ENCODE measurements at regions not wholly inside any gene's neighbourhood (a gene's known extent, or its start where the extent isn't known, plus 50 kb on each side); places are given as distances from the start of the nearest gene placed in this dataset.
A peak's percentile ranks its signal among the peaks of the same experiment; 100 is the strongest.
"Not testable (repeated sequence)": the region's sequence is repeated elsewhere in the genome, so short reads cannot be mapped to it uniquely, and the experiment has no call there.

GRCh38 chr6:132207991-132208390, 193.3 kb downstream of the MOXD1 start:
- in situ Hi-C loops (cut with HindIII; ENCODE audit: low pct_unique_long_range_greater_than_20kb, low sequenced_read_pairs), result no loop called here
- no peak for DNase-seq (ENCODE audit: low read depth, low spot score)

GRCh38 chr6:132205946-132206345, 195.3 kb downstream of the MOXD1 start:
- in situ Hi-C loops (cut with HindIII; ENCODE audit: low pct_unique_long_range_greater_than_20kb, low sequenced_read_pairs), result no loop called here

GRCh38 chr6:132204591-132204990, 196.7 kb downstream of the MOXD1 start:
- no peak for DNase-seq (ENCODE audit: low read depth, low spot score)
- in situ Hi-C loops (cut with HindIII; ENCODE audit: low pct_unique_long_range_greater_than_20kb, low sequenced_read_pairs), result no loop called here

More at GRCh38 chr6:132205946-132206345, 195.3 kb downstream of the MOXD1 start:
- DNase-seq (ENCODE audit: low read depth, low spot score), result no peak

GRCh38 chr6:132202574-132202973, 198.7 kb downstream of the MOXD1 start:
- in situ Hi-C loops (cut with HindIII; ENCODE audit: low pct_unique_long_range_greater_than_20kb, low sequenced_read_pairs), result no loop called here
- no peak for DNase-seq (ENCODE audit: low read depth, low spot score)

- DNase-seq (ENCODE audit: low read depth, low spot score), result no peak
- in situ Hi-C loops (cut with HindIII; ENCODE audit: low pct_unique_long_range_greater_than_20kb, low sequenced_read_pairs), result no loop called here
Observed at GRCh38 chr6:132199343-132199742, 201.9 kb downstream of the MOXD1 start.

GRCh38 chr6:132198896-132199295, 202.4 kb downstream of the MOXD1 start:
- DNase-seq (ENCODE audit: low read depth, low spot score), result no peak
- in situ Hi-C loops (cut with HindIII; ENCODE audit: low pct_unique_long_range_greater_than_20kb, low sequenced_read_pairs), result no loop called here

GRCh38 chr6:132198040-132198439, 203.2 kb downstream of the MOXD1 start:
- in situ Hi-C loops (cut with HindIII; ENCODE audit: low pct_unique_long_range_greater_than_20kb, low sequenced_read_pairs), result no loop called here
- DNase-seq (ENCODE audit: low read depth, low spot score), result no peak

- DNase-seq (ENCODE audit: low read depth, low spot score), result no peak
- in situ Hi-C loops (cut with HindIII; ENCODE audit: low pct_unique_long_range_greater_than_20kb, low sequenced_read_pairs), result no loop called here
Observed at GRCh38 chr6:132194529-132194928, 206.7 kb downstream of the MOXD1 start.

GRCh38 chr6:132192631-132193030, 208.6 kb downstream of the MOXD1 start:
- DNase-seq (ENCODE audit: low read depth, low spot score), result no peak
- in situ Hi-C loops (cut with HindIII; ENCODE audit: low pct_unique_long_range_greater_than_20kb, low sequenced_read_pairs), result no loop called here

- in situ Hi-C loops (cut with HindIII; ENCODE audit: low pct_unique_long_range_greater_than_20kb, low sequenced_read_pairs), result no loop called here
- DNase-seq (ENCODE audit: low read depth, low spot score), result peak; percentile 12
Observed at GRCh38 chr6:132190815-132191175, 210.5 kb downstream of the MOXD1 start.

GRCh38 chr6:132190097-132190814, 211.0 kb downstream of the MOXD1 start:
- DNase-seq (ENCODE audit: low read depth, low spot score), result peak; percentile 40
- in situ Hi-C loops (cut with HindIII; ENCODE audit: low pct_unique_long_range_greater_than_20kb, low sequenced_read_pairs), result no loop called here

- DNase-seq (ENCODE audit: low read depth, low spot score), result peak; percentile 39
- in situ Hi-C loops (cut with HindIII; ENCODE audit: low pct_unique_long_range_greater_than_20kb, low sequenced_read_pairs), result no loop called here
Observed at GRCh38 chr6:132188556-132189264, 212.6 kb downstream of the MOXD1 start.

GRCh38 chr6:132187816-132188215, 213.5 kb downstream of the MOXD1 start:
- DNase-seq (ENCODE audit: low read depth, low spot score), result no peak
- in situ Hi-C loops (cut with HindIII; ENCODE audit: low pct_unique_long_range_greater_than_20kb, low sequenced_read_pairs), result no loop called here

GRCh38 chr6:132184966-132185365, 216.3 kb downstream of the MOXD1 start:
- in situ Hi-C loops (cut with HindIII; ENCODE audit: low pct_unique_long_range_greater_than_20kb, low sequenced_read_pairs), result not testable (repeated sequence)

GRCh38 chr6:132179955-132180354, 221.3 kb downstream of the MOXD1 start:
- in situ Hi-C loops (cut with HindIII; ENCODE audit: low pct_unique_long_range_greater_than_20kb, low sequenced_read_pairs), result no loop called here
- no peak for DNase-seq (ENCODE audit: low read depth, low spot score)

More at GRCh38 chr6:132184966-132185365, 216.3 kb downstream of the MOXD1 start:
- DNase-seq (ENCODE audit: low read depth, low spot score), result not testable (repeated sequence)

- in situ Hi-C loops (cut with HindIII; ENCODE audit: low pct_unique_long_range_greater_than_20kb, low sequenced_read_pairs), result no loop called here
- no peak for DNase-seq (ENCODE audit: low read depth, low spot score)
Observed at GRCh38 chr6:132174919-132175318, 223.7 kb upstream of the CCN2 start.

GRCh38 chr6:132168961-132169360, 217.8 kb upstream of the CCN2 start:
- in situ Hi-C loops (cut with HindIII; ENCODE audit: low pct_unique_long_range_greater_than_20kb, low sequenced_read_pairs), result no loop called here
- no peak for DNase-seq (ENCODE audit: low read depth, low spot score)

- in situ Hi-C loops (cut with HindIII; ENCODE audit: low pct_unique_long_range_greater_than_20kb, low sequenced_read_pairs), result no loop called here
- DNase-seq (ENCODE audit: low read depth, low spot score), result peak; percentile 58
Observed at GRCh38 chr6:132167929-132168892, 217.0 kb upstream of the CCN2 start.

Measured in SK-MEL-5 (cell line).